HEK293 (cell line): ENCODE measurements at regions not wholly inside any gene's neighbourhood (a gene's known extent, or its start where the extent isn't known, plus 50 kb on each side); places are given as distances from the start of the nearest gene placed in this dataset.

Experiments
- CTCF ChIA-PET: fragments of 350-600 bp; formaldehyde crosslinking; extraction: SDS; loops from one replicate; lab custom pipeline; 2021; ENCODE audit warnings: antibody characterized with exemption; lab: Yijun Ruan, JAX
- POLR2A ChIA-PET: fragments of 300-600 bp; formaldehyde crosslinking; extraction: SDS; loops from one replicate; lab custom pipeline; 2020; ENCODE audit warnings: antibody characterized with exemption, inconsistent platforms; lab: Yijun Ruan, JAX
- H3K27ac ChIP-seq: fragments of 200-500 bp; sonication (Bioruptor generic); 2 replicates; pipeline ENCODE4 v1.5.1; 2014; ENCODE audit warnings: low read depth, low read length, control low read depth, inconsistent platforms; ENCODE audit errors: extremely low read depth
- H3K36me3 ChIP-seq, 2 experiments: fragments of 200-500 bp in 1 of 2; sonication (Bioruptor generic) in 1 of 2; 1 replicate in 1 of 2; 2 replicates in 1 of 2; pipeline ENCODE4 v1.5.1; 2014 to 2017; ENCODE audit warnings: inconsistent platforms in 2 of 2, low read length in 2 of 2; ENCODE audit not compliant: control insufficient read depth in 2 of 2, insufficient read depth in 1 of 2
- H3K4me1 ChIP-seq: fragments of 200-500 bp; sonication (Bioruptor generic); 2 replicates; pipeline ENCODE4 v1.5.1; 2014; ENCODE audit warnings: mild to moderate bottlenecking, low read length, inconsistent platforms; ENCODE audit not compliant: control insufficient read depth, insufficient read depth
- H3K4me3 ChIP-seq: 2 replicates; pipeline ENCODE4 v1.5.1; 2011; ENCODE audit warnings: low read depth, mild to moderate bottlenecking, control low read depth, low read length, moderate library complexity
- H3K9me3 ChIP-seq: fragments of 200-500 bp; sonication (Bioruptor generic); 2 replicates; pipeline ENCODE4 v1.5.1; 2014; ENCODE audit warnings: low read depth, low read length, inconsistent platforms; ENCODE audit not compliant: control insufficient read depth, insufficient read depth
- BCL11A ChIP-seq: fragments of 450-650 bp; formaldehyde crosslinking; IDR thresholded peaks from 2 replicates; pipeline ENCODE4 v1.5.1; 2016; ENCODE audit warnings: low read depth, missing biosample characterization, missing genetic modification characterization
- GLIS2 ChIP-seq: fragments of 450-650 bp; formaldehyde crosslinking; IDR thresholded peaks from 2 replicates; pipeline ENCODE4 v1.5.1; 2016; ENCODE audit warnings: missing biosample characterization, missing genetic modification characterization
- IKZF3 ChIP-seq: fragments of 450-650 bp; IDR thresholded peaks from 2 replicates; pipeline ENCODE4 v1.5.0; 2018; ENCODE audit warnings: missing biosample characterization, mild to moderate bottlenecking, missing genetic modification characterization, moderate library complexity
- PRDM10 ChIP-seq: fragments of 450-650 bp; formaldehyde crosslinking; IDR thresholded peaks from 2 replicates; pipeline ENCODE4 v1.5.1; 2016; ENCODE audit warnings: missing biosample characterization, missing genetic modification characterization
- PRDM6 ChIP-seq: fragments of 450-650 bp; formaldehyde crosslinking; IDR thresholded peaks from 2 replicates; pipeline ENCODE4 v1.5.1; 2017; ENCODE audit warnings: missing biosample characterization, missing genetic modification characterization
- RBAK ChIP-seq: fragments of 450-650 bp; formaldehyde crosslinking; IDR thresholded peaks from 2 replicates; pipeline ENCODE4 v1.5.1; 2016; ENCODE audit warnings: missing biosample characterization, missing genetic modification characterization
- REST ChIP-seq: fragments of 450-650 bp; formaldehyde crosslinking; IDR thresholded peaks from 2 replicates; pipeline ENCODE4 v1.5.1; 2016; ENCODE audit warnings: missing biosample characterization, missing genetic modification characterization
- WT1 ChIP-seq: fragments of 450-650 bp; formaldehyde crosslinking; IDR thresholded peaks from 2 replicates; pipeline ENCODE4 v1.5.1; 2016; ENCODE audit warnings: missing biosample characterization, missing genetic modification characterization
- ZFP69B ChIP-seq: fragments of 450-650 bp; formaldehyde crosslinking; IDR thresholded peaks from 2 replicates; pipeline ENCODE4 v1.5.1; 2016; ENCODE audit warnings: missing biosample characterization, missing genetic modification characterization
- ZNF148 ChIP-seq: fragments of 450-650 bp; formaldehyde crosslinking; IDR thresholded peaks from 2 replicates; pipeline ENCODE4 v1.5.0; 2017; ENCODE audit warnings: missing biosample characterization, missing genetic modification characterization, borderline replicate concordance
- ZNF175 ChIP-seq: fragments of 450-650 bp; formaldehyde crosslinking; IDR thresholded peaks from 2 replicates; pipeline ENCODE4 v1.5.1; 2016; ENCODE audit warnings: missing biosample characterization, missing genetic modification characterization
- ZNF26 ChIP-seq: fragments of 450-650 bp; formaldehyde crosslinking; IDR thresholded peaks from 2 replicates; pipeline ENCODE4 v1.5.1; 2016; ENCODE audit warnings: missing biosample characterization, missing genetic modification characterization
- ZNF280C ChIP-seq: fragments of 450-650 bp; formaldehyde crosslinking; IDR thresholded peaks from 2 replicates; pipeline ENCODE4 v1.5.1; 2016; ENCODE audit warnings: missing biosample characterization, missing genetic modification characterization
- ZNF561 ChIP-seq: fragments of 450-650 bp; IDR thresholded peaks from 2 replicates; pipeline ENCODE4 v1.5.1; 2018; ENCODE audit warnings: missing biosample characterization, missing genetic modification characterization, borderline replicate concordance
- ZNF692 ChIP-seq: fragments of 450-650 bp; formaldehyde crosslinking; IDR thresholded peaks from 2 replicates; pipeline ENCODE4 v1.5.1; 2016; ENCODE audit warnings: missing biosample characterization, missing genetic modification characterization
- ZSCAN5A ChIP-seq: fragments of 450-650 bp; formaldehyde crosslinking; IDR thresholded peaks from 2 replicates; pipeline ENCODE4 v1.5.1; 2016; ENCODE audit warnings: missing biosample characterization, missing genetic modification characterization

GRCh38 chr1:10895621-10896020 lies 99.2 kb upstream of the CASZ1 start:
- no peak overlapping the region for H3K4me3 ChIP-seq
- CTCF ChIA-PET = interaction anchor here (0.6 to 1.4 kb wide), 4 partner anchors 15 to 102 kb away, joined by 3 to 4 read pairs (median 4); no protein-coding TSS in a partner anchor
- no peaks in the 10 kb centered on the region for H3K9me3 ChIP-seq
- H3K36me3 ChIP-seq = no peaks in the 10 kb centered on the region
- POLR2A ChIA-PET = no interaction called here
- TF ChIP-seq REST (tag by site-specific recombination) (no peak), GLIS2 (no peak), ZNF26 (tag by site-specific recombination) (no peak), RBAK (tag by site-specific recombination) (no peak), PRDM6 (tag by site-specific recombination) (no peak), IKZF3 (no peak), ZSCAN5A (no peak), BCL11A (no peak), PRDM10 (tag by site-specific recombination) (no peak), ZNF692 (no peak), WT1 (tag by site-specific recombination) (no peak), ZFP69B (tag by site-specific recombination) (no peak), ZNF148 (tag by site-specific recombination) (no peak), ZNF561 (tag by site-specific recombination) (no peak), ZNF175 (tag by site-specific recombination) (no peak), ZNF280C (tag by site-specific recombination) (no peak)
- no peak overlapping the region for H3K27ac ChIP-seq
- no peaks in the 10 kb centered on the region for H3K4me1 ChIP-seq
